Loucy (cell line): ENCODE measurements at regions not wholly inside any gene's neighbourhood (a gene's known extent, or its start where the extent isn't known, plus 50 kb on each side); places are given as distances from the start of the nearest gene placed in this dataset.

ENCODE experiments used
- H2AFZ ChIP-seq: fragments of 200-600 bp; sonication (generic); 2 replicates; pipeline ENCODE4 v1.6.0; 2016; ENCODE audit warnings: antibody characterized with exemption, mild to moderate bottlenecking, low read length, moderate library complexity
- H3F3A ChIP-seq: fragments of 200-600 bp; 2 replicates; pipeline ENCODE4 v1.6.0; 2016; ENCODE audit warnings: antibody characterized with exemption, low read depth, mild to moderate bottlenecking
- H3K27me3 ChIP-seq: fragments of 200-600 bp; sonication (generic); 2 replicates; pipeline ENCODE4 v1.6.1; 2014; ENCODE audit warnings: low read length, mild to moderate bottlenecking; ENCODE audit not compliant: insufficient read depth, poor library complexity, severe bottlenecking
- H3K36me3 ChIP-seq: fragments of 200-600 bp; sonication (generic); 2 replicates; pipeline ENCODE4 v1.6.1; 2016; ENCODE audit warnings: low read length; ENCODE audit not compliant: insufficient read depth
- H3K4me1 ChIP-seq: fragments of 200-600 bp; sonication (generic); 2 replicates; pipeline ENCODE4 v1.5.1; 2014; ENCODE audit warnings: low read length, mild to moderate bottlenecking; ENCODE audit not compliant: insufficient read depth, poor library complexity, severe bottlenecking
- H3K4me2 ChIP-seq: fragments of 200-600 bp; sonication (generic); 2 replicates; pipeline ENCODE4 v1.6.0; 2014; ENCODE audit warnings: antibody characterized with exemption, low read length, low read depth, mild to moderate bottlenecking; ENCODE audit not compliant: poor library complexity, severe bottlenecking
- H3K4me3 ChIP-seq: fragments of 200-600 bp; sonication (generic); 2 replicates; pipeline ENCODE4 v1.5.1; 2014; ENCODE audit warnings: low read length, mild to moderate bottlenecking, mixed read lengths; ENCODE audit not compliant: poor library complexity, severe bottlenecking
- H3K79me2 ChIP-seq: fragments of 200-600 bp; sonication (generic); 2 replicates; pipeline ENCODE4 v1.6.1; 2014; ENCODE audit warnings: low read length; ENCODE audit not compliant: insufficient read depth
- H3K9ac ChIP-seq: fragments of 200-600 bp; sonication (generic); 2 replicates; pipeline ENCODE4 v1.6.0; 2014; ENCODE audit warnings: mild to moderate bottlenecking, low read depth, low read length, moderate library complexity; ENCODE audit not compliant: poor library complexity, severe bottlenecking
- H3K9me2 ChIP-seq: fragments of 200-600 bp; sonication (generic); replicated peaks from 2 replicates; pipeline ENCODE4 v1.6.1; 2016; ENCODE audit warnings: low read depth, low read length, mixed read lengths
- H3K9me3 ChIP-seq: fragments of 200-600 bp; sonication (generic); 2 replicates; pipeline ENCODE4 v1.6.1; 2014; ENCODE audit warnings: mild to moderate bottlenecking, antibody characterized with exemption, low read length, low read depth; ENCODE audit not compliant: insufficient read depth
- H4K20me1 ChIP-seq: fragments of 200-600 bp; sonication (generic); 2 replicates; pipeline ENCODE4 v1.6.0; 2014; ENCODE audit warnings: antibody characterized with exemption, low read length, mild to moderate bottlenecking; ENCODE audit not compliant: insufficient read depth, poor library complexity, severe bottlenecking
- EZH2phosphoT487 ChIP-seq: fragments of 200-600 bp; IDR thresholded peaks from 2 replicates; pipeline ENCODE4 v1.6.1; 2018; ENCODE audit warnings: antibody characterized with exemption, mild to moderate bottlenecking, moderate library complexity, borderline replicate concordance
- TF ChIP-seq, protein P1 (sequence below): fragments of 200-600 bp; sonication (generic); conservative IDR thresholded peaks from 2 replicates; pipeline ENCODE4 v1.5.1; 2014; ENCODE audit warnings: mild to moderate bottlenecking, antibody characterized with exemption, low read length

DNA sequence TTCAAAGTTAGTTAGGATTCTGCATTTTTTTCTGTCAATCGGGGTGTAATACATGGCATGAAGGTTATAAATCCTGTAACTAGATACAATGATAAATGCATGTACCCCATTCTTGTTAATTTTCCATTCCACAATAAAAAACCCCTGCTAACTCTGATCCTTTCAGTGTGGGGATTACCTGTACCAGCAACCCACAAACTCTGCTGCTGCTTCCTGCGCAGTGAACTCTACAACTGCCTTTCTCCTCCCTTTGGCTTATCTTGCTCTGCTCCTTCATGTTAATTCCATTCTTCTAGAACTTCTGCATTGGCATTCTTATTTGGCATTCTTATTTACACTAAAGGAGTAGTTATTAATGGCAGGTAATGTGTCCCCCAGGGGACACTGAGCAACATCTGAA, 273.1 kb downstream of the KLF12 start:
- Histone ChIP-seq H3K4me1 (peaks cover 28% of the 10 kb centered on the region), H3K79me2 (no peaks in the 10 kb centered on the region), H3K4me2 (no peak overlapping the region), H3K9me3 (no peaks in the 10 kb centered on the region), H3K9me2 (no peaks in the 10 kb centered on the region), H3K27me3 (no peaks in the 10 kb centered on the region), H2AFZ (no peak overlapping the region), H4K20me1 (no peaks in the 10 kb centered on the region), H3K4me3 (no peak overlapping the region), H3K9ac (no peak overlapping the region), H3K36me3 (no peaks in the 10 kb centered on the region), H3F3A (no peaks in the 10 kb centered on the region)
- TF ChIP-seq, protein P1, sequence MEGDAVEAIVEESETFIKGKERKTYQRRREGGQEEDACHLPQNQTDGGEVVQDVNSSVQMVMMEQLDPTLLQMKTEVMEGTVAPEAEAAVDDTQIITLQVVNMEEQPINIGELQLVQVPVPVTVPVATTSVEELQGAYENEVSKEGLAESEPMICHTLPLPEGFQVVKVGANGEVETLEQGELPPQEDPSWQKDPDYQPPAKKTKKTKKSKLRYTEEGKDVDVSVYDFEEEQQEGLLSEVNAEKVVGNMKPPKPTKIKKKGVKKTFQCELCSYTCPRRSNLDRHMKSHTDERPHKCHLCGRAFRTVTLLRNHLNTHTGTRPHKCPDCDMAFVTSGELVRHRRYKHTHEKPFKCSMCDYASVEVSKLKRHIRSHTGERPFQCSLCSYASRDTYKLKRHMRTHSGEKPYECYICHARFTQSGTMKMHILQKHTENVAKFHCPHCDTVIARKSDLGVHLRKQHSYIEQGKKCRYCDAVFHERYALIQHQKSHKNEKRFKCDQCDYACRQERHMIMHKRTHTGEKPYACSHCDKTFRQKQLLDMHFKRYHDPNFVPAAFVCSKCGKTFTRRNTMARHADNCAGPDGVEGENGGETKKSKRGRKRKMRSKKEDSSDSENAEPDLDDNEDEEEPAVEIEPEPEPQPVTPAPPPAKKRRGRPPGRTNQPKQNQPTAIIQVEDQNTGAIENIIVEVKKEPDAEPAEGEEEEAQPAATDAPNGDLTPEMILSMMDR, result no peak
- TF ChIP-seq EZH2phosphoT487, result no peak

DNA sequence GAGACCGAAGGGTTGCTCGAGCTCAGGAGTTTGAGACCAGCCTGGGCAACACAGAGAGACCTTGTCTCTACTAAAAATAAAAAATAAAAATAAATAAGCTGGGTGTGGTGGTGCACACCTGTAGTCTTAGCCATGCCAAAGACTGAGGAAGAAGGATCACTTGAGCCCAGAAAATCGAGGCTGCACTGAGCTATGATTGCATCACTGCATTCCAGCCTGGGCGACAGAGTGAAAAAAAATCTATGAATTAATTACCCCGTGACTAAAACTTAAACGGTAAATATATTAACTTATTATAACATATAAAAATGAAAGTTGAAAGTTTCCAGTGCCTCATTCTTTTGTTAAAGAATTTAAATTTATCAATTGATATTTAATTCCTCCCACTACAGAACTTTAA, 273.7 kb downstream of the KLF12 start:
- no peaks in the 10 kb centered on the region for H3F3A ChIP-seq
- no peak overlapping the region for H3K4me3 ChIP-seq

DNA sequence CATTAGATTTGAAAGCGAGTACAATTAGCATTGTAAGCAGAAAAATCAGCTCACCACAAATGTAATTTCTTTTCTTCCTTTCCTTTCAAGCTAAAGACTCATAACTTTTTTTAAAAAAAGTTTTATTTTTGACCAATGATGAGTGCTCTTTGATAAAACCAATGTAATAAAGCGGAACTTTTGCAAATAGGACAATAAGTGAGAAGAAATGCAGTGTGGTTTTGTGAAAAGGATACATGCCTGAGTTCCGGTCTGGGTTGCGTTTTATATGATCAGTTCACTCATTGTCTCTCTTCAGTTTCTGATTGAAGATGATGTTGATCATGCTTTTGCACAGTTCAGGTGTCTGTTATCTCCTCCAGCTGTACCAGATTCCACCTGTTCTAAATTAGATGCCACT, 274.4 kb downstream of the KLF12 start:
- H3K4me2 ChIP-seq, result no peak overlapping the region
- H4K20me1 ChIP-seq, result no peaks in the 10 kb centered on the region
- TF ChIP-seq, protein P1, result no peak
- TF ChIP-seq EZH2phosphoT487, result no peak
- no peaks in the 10 kb centered on the region for H3K79me2 ChIP-seq
- H3K27me3 ChIP-seq, result no peaks in the 10 kb centered on the region
- no peak overlapping the region for H2AFZ ChIP-seq
- no peaks in the 10 kb centered on the region for H3K36me3 ChIP-seq
- no peaks in the 10 kb centered on the region for H3F3A ChIP-seq
- H3K9me2 ChIP-seq, result no peaks in the 10 kb centered on the region
- peaks cover 28% of the 10 kb centered on the region for H3K4me1 ChIP-seq
- H3K4me3 ChIP-seq, result no peak overlapping the region
- H3K9ac ChIP-seq, result no peak overlapping the region
- H3K9me3 ChIP-seq, result no peaks in the 10 kb centered on the region

More for the DNA sequence above, 273.7 kb downstream of the KLF12 start:
- H4K20me1 ChIP-seq, result no peaks in the 10 kb centered on the region
- H3K9me3 ChIP-seq, result no peaks in the 10 kb centered on the region
- H3K27me3 ChIP-seq, result no peaks in the 10 kb centered on the region
- H3K36me3 ChIP-seq, result no peaks in the 10 kb centered on the region
- TF ChIP-seq EZH2phosphoT487, result no peak
- TF ChIP-seq, protein P1, result no peak
- no peak overlapping the region for H2AFZ ChIP-seq
- no peaks in the 10 kb centered on the region for H3K9me2 ChIP-seq
- H3K79me2 ChIP-seq, result no peaks in the 10 kb centered on the region
- H3K4me1 ChIP-seq, result peaks cover 28% of the 10 kb centered on the region
- no peak overlapping the region for H3K4me2 ChIP-seq
- no peak overlapping the region for H3K9ac ChIP-seq
